Subcutaneous abdominal adipose tissue (tissue), 5 donors: ENCODE measurements at regions not wholly inside any gene's neighbourhood (a gene's known extent, or its start where the extent isn't known, plus 50 kb on each side); places are given as distances from the start of the nearest gene placed in this dataset.

Experiments
- H3K27ac ChIP-seq: one replicate; pipeline ENCODE4 v1.7.0; 2013; ENCODE audit warnings: low read depth, mild to moderate bottlenecking, inconsistent platforms, low read length, moderate library complexity
- H3K27me3 ChIP-seq, 5 donors: one replicate each; pipeline ENCODE4 v1.7.0; 2013; ENCODE audit warnings: low read length in 5 of 5, inconsistent platforms in 1 of 5; ENCODE audit not compliant: control insufficient read depth in 5 of 5, insufficient read depth in 4 of 5
- H3K36me3 ChIP-seq, 5 donors: one replicate each; pipeline ENCODE4 v1.7.0; 2013; ENCODE audit warnings: low read length in 5 of 5; ENCODE audit not compliant: control insufficient read depth in 5 of 5, insufficient read depth in 5 of 5
- H3K4me1 ChIP-seq, 5 donors: one replicate each; pipeline ENCODE4 v1.7.0; 2013; ENCODE audit warnings: low read length in 5 of 5, mild to moderate bottlenecking in 3 of 5, moderate library complexity in 1 of 5; ENCODE audit not compliant: control insufficient read depth in 5 of 5, insufficient read depth in 5 of 5
- H3K4me3 ChIP-seq, 5 donors: one replicate each; pipeline ENCODE4 v1.7.0; 2013; ENCODE audit warnings: low read length in 5 of 5, low read depth in 1 of 5
- H3K9ac ChIP-seq, 5 donors: one replicate each; pipeline ENCODE4 v1.7.0; 2013; ENCODE audit warnings: low read length in 5 of 5, mild to moderate bottlenecking in 4 of 5, moderate library complexity in 3 of 5
- H3K9me3 ChIP-seq, 5 donors: one replicate each; pipeline ENCODE4 v1.7.0; 2013; ENCODE audit warnings: low read length in 5 of 5; ENCODE audit not compliant: control insufficient read depth in 5 of 5
- donor health status: healthy.
- donor health status: healthy.
- donor health status: healthy.
- donor health status: healthy.
- donor health status: healthy.

DNA sequence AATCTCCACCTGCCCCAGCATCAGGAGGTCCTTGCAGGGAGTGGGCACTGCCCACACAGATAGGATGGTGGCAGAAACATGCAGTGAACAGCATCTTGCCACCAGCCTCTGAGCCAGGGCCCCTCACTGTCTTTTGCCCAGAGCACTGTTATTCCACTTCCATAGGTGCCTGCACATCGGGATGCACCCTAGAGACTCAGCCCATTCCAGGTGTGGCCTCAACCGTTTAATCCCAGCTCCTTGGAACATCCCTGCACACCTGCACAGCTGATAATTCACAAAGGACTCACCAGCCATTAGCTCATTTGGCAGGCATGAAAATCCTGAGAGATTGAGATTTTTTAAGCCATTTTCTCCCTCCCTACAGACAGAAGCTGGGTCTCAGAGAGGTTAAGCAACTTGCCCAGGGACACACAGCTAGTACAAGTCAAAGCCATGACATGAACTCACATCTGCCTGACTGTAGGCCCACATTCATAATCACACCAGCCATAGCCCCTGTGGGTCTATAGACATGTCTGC lies 116.3 kb downstream of the EFNB1 start:
- Histone ChIP-seq H3K27ac (no peak overlapping the region), H3K4me1 (peaks cover 0 to 40% (median 22%) of the 10 kb centered on the region in 5 donors), H3K4me3 (no peak overlapping the region), H3K9ac (no peak overlapping the region), H3K36me3 (no peaks in the 10 kb centered on the region), H3K9me3 (no peaks in the 10 kb centered on the region), H3K27me3 (peaks cover 0 to 14% (median 6%) of the 10 kb centered on the region in 5 donors)

DNA sequence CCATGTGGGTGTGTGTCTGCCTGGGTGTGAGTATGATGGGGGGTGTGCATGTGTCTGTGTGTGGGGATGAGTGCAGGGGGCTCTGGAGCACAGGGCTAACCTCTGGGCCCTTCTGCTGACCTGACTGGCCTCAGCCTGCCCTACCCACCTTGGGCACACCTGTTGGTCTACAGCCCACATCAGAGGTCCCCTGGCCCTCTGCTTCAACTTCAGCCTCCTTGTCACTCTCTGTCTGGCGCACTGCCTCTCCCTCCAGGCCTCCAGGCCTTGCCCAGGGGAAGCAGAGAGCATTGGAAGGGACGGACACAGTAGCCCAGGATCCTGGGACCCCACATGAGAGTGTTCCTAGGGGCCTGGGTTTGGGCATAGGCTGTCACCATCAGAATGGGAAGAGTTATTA lies 115.4 kb downstream of the EFNB1 start:
- Histone ChIP-seq H3K36me3 (no peaks in the 10 kb centered on the region), H3K27ac (no peak overlapping the region), H3K4me3 (no peak overlapping the region), H3K27me3 (peaks cover 0 to 14% (median 7%) of the 10 kb centered on the region in 5 donors), H3K4me1 (peaks cover 0 to 44% (median 25%) of the 10 kb centered on the region in 5 donors), H3K9me3 (no peaks in the 10 kb centered on the region), H3K9ac (no peak overlapping the region)

DNA sequence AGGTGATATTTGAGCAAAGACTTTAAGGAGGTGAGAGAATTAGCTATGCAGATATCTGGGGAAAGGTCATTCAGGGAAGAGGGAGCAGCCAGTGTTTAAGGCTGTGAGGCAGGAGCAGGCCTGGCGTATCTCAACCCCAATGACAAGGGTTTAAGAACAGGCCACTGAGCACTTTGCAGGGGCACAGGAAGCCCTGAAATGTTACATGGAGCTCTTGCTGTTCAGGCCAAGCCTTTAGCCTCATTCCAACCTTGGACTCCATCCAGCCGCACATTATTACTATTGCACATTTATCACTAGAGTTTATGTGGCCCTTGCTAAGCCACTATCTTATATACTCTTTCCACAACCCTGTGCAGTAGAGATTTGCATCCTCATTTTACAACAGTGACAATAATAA lies 114.0 kb downstream of the EFNB1 start:
- Histone ChIP-seq H3K36me3 (no peaks in the 10 kb centered on the region), H3K27me3 (peaks cover 0 to 10% (median 6%) of the 10 kb centered on the region in 5 donors), H3K27ac (no peak overlapping the region), H3K4me1 (peaks cover 0 to 56% (median 37%) of the 10 kb centered on the region in 5 donors), H3K9me3 (no peaks in the 10 kb centered on the region), H3K9ac (no peak overlapping the region), H3K4me3 (no peak overlapping the region)

DNA sequence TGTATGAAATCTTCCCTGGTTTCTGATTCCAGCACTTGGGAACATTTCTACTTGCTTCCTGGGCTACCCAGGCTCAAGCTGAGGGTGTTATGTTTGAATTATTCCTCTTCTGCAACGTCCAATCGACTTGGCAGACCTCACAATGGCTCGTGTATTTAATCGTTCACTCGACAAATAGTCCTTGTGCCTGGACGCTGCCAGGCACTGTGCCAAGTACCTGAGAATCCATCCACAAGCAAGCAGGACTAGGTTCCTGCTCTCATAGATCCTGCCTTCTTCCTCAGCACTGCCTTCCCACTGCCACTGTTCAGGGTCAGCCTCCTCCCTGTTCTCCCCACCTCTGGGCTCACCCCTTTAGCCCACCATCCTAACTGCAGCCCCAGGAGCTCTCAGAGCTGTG lies 113.3 kb downstream of the EFNB1 start:
- Histone ChIP-seq H3K27ac (no peak overlapping the region), H3K9me3 (no peaks in the 10 kb centered on the region), H3K27me3 (peaks cover 0 to 10% (median 0%) of the 10 kb centered on the region in 5 donors), H3K4me3 (no peak overlapping the region), H3K4me1 (peaks cover 0 to 56% (median 37%) of the 10 kb centered on the region in 5 donors), H3K9ac (no peak overlapping the region), H3K36me3 (no peaks in the 10 kb centered on the region)

DNA sequence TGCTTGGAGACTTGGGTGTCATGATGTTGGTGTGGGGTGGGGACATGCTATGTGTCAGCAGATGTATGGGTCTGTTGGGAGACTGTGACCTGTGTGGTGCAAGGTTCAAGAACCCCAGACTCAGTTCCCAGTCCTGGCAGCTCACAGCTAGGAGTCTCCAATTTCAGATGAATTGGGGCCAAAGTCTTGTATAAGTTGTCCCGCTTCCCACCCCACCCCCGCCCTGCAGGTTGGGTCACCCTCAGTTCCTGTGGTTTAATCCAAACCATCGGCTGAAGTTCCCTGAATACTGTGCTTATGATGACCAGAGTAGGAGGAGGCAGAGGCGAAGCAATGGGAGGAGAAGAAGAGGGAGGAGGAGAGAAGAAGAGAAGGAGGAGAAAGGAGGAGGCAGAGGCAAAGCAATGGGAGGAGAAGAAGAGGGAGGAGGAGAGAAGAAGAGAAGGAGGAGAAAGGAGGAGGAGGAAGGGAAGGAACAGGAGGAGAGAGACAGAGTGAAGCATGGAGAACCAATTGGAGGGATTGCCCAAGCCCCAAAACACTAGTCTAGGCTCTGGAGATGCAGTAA lies 112.6 kb downstream of the EFNB1 start:
- H3K9me3 ChIP-seq: no peaks in the 10 kb centered on the region
- peaks cover 3 to 62% (median 43%) of the 10 kb centered on the region in 5 donors for H3K4me1 ChIP-seq
- H3K36me3 ChIP-seq: no peaks in the 10 kb centered on the region
- no peak overlapping the region for H3K4me3 ChIP-seq
- H3K27ac ChIP-seq: no peak overlapping the region
- H3K9ac ChIP-seq: no peak overlapping the region
- peaks cover 0 to 12% (median 0%) of the 10 kb centered on the region in 5 donors for H3K27me3 ChIP-seq

DNA sequence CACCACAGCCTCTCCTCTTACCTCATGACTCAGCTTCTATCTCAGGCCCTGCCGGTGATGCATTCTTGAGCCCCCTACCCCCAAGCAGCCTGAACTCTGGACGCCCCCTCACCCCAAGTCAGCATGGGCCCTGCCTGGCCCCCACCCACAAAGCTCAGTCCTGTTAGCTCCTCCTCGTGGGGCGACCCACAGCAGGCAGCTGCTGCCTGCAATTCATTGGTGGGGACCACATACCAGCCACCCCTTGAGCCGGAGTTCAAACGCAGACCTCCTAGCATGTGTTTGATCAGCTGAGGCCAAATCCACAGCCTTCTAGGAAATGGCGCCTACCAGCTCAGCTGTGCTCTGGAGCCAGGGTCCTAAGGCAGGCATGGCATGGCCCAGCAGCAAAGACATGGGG lies 111.8 kb downstream of the EFNB1 start:
- H3K27me3 ChIP-seq: peaks cover 0 to 18% (median 0%) of the 10 kb centered on the region in 5 donors
- H3K4me1 ChIP-seq: peaks cover 5 to 63% (median 46%) of the 10 kb centered on the region in 5 donors
- H3K27ac ChIP-seq: no peak overlapping the region
- no peaks in the 10 kb centered on the region for H3K9me3 ChIP-seq
- no peak overlapping the region for H3K4me3 ChIP-seq
- H3K9ac ChIP-seq: no peak overlapping the region
- no peaks in the 10 kb centered on the region for H3K36me3 ChIP-seq

DNA sequence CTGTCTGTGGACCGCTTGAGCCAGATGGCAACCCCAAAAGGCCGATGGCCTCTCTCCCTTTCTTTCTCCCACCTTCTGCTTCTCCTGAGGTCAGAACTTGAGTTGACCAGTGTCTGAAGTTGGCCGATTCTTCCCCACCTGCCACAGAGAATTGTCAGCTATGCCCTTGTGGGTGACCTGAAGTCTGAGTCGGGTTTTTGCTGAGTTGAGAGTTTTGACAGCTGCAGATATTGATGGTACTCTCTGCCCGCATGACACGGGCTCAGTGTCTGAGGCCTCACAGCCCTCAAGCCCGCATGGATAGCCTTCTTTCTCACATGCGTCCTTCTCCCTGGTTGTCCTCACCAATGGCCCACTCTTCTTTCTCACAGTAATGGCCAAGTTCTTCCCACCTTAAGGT lies 111.0 kb downstream of the EFNB1 start:
- Histone ChIP-seq H3K4me3 (no peak overlapping the region), H3K27ac (no peak overlapping the region), H3K4me1 (peaks cover 9 to 63% (median 47%) of the 10 kb centered on the region in 5 donors), H3K27me3 (peaks cover 0 to 14% (median 0%) of the 10 kb centered on the region in 5 donors), H3K9ac (no peak overlapping the region), H3K9me3 (no peaks in the 10 kb centered on the region), H3K36me3 (no peaks in the 10 kb centered on the region)

DNA sequence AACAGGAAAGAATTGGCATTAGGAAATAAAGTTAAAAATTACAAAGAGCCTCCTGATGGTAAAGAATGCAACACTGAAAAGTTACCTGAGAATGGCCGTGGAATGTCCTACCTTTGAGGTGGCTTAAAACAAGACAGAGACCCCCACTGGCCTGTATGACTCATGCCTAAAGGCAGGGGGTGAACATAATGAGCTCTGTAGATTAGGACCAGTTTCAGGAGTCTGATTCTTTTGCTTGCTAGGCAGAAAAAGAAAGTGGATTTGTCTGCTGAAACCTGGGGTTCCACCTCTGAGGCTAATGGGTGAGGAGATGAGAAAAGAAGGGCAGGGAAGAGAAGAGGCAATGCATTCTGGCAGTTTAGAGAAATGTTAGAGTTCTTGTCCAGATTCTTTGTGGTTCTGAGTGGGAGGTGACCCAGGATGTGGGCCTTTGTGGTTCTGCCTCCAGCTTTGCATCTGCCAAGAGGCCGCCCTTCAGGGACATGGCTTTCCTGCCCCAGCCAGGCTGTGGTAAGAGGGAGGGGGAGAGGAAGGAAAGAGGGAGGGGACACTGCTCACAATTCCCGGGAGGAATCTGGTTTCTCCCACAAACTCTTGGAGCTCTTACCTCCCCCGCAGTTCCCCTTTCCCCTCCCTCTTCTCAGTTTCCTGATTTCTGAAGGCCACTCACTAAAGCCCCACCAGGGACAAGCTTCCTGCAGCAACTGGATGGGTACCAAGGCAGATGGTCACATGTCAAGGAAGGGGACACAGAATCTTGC lies 109.6 kb downstream of the EFNB1 start:
- H3K27ac ChIP-seq: peak overlapping the region; percentile 56

DNA sequence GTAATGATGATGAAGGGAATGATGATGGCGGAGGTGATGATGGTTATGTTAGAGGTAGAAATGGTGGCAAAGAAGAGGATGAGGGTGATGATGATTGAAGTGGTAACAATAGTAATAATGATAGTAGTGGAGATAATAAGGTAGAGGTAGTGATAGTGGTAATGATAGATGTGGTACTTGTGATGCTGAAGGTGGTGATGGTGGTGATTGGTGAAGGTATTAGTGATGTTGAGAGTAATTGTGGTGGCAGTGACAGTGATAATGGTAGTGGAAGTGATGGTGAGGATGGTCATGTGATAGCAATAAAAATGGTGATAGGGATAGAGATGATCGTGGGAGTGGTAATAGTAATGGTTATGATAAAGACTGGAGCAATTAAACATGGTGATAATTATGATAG lies 108.8 kb downstream of the EFNB1 start:
- H3K27ac ChIP-seq: peak overlapping the region; percentile 56

More for the DNA sequence above, 109.6 kb downstream of the EFNB1 start:
- peaks cover 9 to 75% (median 56%) of the 10 kb centered on the region in 5 donors for H3K4me1 ChIP-seq
- no peak overlapping the region for H3K9ac ChIP-seq
- no peaks in the 10 kb centered on the region for H3K36me3 ChIP-seq
- H3K27me3 ChIP-seq: peaks cover 0 to 11% (median 0%) of the 10 kb centered on the region in 5 donors
- H3K9me3 ChIP-seq: no peaks in the 10 kb centered on the region
- H3K4me3 ChIP-seq: no peak overlapping the region

DNA sequence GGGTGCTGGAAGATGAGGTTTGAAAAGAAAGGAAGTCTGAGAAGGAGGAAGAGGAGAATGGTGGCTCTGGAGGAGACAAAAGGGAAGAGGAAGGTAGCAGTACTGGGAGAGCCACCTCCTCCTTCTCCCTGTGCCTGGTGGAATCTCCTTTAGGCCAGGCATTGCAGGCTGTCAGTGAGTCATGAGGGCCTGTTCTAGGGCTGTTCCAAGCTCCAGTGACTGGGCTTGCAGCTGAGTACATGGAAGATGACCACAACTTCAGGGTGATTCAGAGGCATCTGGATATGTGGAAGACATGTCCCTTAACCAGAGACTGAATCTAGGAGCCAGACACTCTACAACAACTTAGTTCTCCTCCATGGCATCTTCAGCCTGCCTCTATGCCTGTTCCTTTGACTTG lies 107.8 kb downstream of the EFNB1 start:
- H3K27me3 ChIP-seq: peaks cover 0 to 11% (median 3%) of the 10 kb centered on the region in 5 donors
- H3K9me3 ChIP-seq: no peaks in the 10 kb centered on the region
- peak overlapping the region; percentile 78 for H3K27ac ChIP-seq
- H3K4me1 ChIP-seq: peaks cover 11 to 76% (median 58%) of the 10 kb centered on the region in 5 donors
- H3K9ac ChIP-seq: peak overlapping the region in 2 of 5 donors; percentile 16 to 29
- peak overlapping the region in 1 of 5 donors; percentile 13 for H3K4me3 ChIP-seq
- H3K36me3 ChIP-seq: no peaks in the 10 kb centered on the region

More for the DNA sequence above, 108.8 kb downstream of the EFNB1 start:
- no peak overlapping the region for H3K9ac ChIP-seq
- no peaks in the 10 kb centered on the region for H3K9me3 ChIP-seq
- H3K4me1 ChIP-seq: peaks cover 9 to 74% (median 52%) of the 10 kb centered on the region in 5 donors
- no peak overlapping the region for H3K4me3 ChIP-seq
- peaks cover 0 to 11% (median 0%) of the 10 kb centered on the region in 5 donors for H3K27me3 ChIP-seq
- H3K36me3 ChIP-seq: no peaks in the 10 kb centered on the region
